Epithelial cell of proximal tubule (primary cell): ENCODE measurements at regions not wholly inside any gene's neighbourhood (a gene's known extent, or its start where the extent isn't known, plus 50 kb on each side); places are given as distances from the start of the nearest gene placed in this dataset.

Experiments used
- DNase-seq: peaks from one replicate; pipeline ENCODE4 v3.0.0-alpha.2; 2011; ENCODE audit warnings: low read depth
- H3K4me3 ChIP-seq: 2 replicates; pipeline ENCODE4 v1.5.1; 2011; ENCODE audit warnings: low read depth, mild to moderate bottlenecking, low read length
- TF ChIP-seq, protein P1 (sequence below): conservative IDR thresholded peaks from 2 replicates; pipeline ENCODE4 v1.5.1; 2012; ENCODE audit warnings: low read depth, mild to moderate bottlenecking, low read length

GRCh38 chr4:148782284-148782683 is 340.1 kb upstream of the NR3C2 start:
- no peak overlapping the region for H3K4me3 ChIP-seq
- no peak for DNase-seq
- TF ChIP-seq, protein P1, sequence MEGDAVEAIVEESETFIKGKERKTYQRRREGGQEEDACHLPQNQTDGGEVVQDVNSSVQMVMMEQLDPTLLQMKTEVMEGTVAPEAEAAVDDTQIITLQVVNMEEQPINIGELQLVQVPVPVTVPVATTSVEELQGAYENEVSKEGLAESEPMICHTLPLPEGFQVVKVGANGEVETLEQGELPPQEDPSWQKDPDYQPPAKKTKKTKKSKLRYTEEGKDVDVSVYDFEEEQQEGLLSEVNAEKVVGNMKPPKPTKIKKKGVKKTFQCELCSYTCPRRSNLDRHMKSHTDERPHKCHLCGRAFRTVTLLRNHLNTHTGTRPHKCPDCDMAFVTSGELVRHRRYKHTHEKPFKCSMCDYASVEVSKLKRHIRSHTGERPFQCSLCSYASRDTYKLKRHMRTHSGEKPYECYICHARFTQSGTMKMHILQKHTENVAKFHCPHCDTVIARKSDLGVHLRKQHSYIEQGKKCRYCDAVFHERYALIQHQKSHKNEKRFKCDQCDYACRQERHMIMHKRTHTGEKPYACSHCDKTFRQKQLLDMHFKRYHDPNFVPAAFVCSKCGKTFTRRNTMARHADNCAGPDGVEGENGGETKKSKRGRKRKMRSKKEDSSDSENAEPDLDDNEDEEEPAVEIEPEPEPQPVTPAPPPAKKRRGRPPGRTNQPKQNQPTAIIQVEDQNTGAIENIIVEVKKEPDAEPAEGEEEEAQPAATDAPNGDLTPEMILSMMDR, result no peak

DNA sequence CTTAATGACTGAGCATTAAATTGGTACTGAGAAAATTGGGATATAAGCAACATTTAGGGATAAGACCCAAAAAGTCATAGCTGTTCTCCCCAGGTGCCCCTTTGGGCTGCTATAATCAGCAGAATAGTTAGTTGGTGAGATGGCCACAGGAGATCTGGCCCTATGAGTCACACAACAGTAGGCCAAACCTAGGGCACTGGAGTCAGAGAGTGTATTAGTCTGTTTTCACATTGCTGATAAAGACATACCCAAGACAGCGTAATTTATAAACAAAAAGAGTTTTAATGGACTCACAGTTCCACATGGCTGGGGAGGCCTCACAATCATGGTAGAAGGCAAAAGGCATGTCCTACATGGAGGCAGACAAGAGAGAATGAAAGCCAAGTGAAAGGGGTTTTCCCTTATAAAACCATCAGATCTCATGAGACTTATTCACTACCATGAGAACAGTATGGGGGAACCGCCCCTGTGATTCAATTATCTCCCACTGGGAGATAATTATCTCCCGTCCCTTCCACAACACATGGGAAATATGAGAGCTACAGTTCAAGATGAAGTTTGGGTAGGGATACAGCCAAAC is 338.3 kb upstream of the NR3C2 start:
- no peak overlapping the region for H3K4me3 ChIP-seq
- TF ChIP-seq, protein P1, result no peak
- no peak for DNase-seq

GRCh38 chr4:148779771-148780170 is 337.6 kb upstream of the NR3C2 start:
- DNase-seq, result no peak
- H3K4me3 ChIP-seq, result no peak overlapping the region
- TF ChIP-seq, protein P1, result no peak

DNA sequence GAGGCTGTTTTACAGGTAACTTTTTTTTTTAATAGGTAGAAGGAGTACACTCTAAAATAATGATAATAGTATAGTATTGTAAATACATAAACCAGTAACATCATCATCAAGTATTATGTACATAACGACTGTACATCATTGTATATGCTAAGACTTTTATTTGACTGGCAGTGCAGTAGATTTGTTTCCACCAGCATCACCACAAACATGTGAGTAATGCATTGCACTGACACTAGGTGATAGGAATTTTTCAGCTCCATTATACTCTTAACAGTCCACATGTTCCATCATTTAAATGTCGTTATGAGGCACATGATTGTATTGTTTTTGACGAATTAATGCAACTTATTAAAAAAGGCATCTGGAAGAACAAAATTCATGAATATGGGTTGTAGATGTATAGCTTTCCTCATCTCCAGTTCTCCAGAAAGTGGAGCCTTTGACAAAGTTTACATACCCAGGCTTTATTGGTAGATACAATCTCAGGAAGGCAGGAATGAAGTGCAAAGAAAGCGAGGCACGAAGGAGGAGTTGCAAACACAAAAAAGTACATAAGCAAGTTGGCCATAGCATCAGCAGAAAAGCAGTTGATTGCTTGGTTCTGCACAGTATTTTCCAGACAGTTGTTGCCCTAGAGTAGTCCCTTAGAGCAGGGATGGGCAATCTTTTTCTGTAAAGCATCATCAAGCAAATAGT is 336.9 kb upstream of the NR3C2 start:
- TF ChIP-seq, protein P1, result no peak
- no peak for DNase-seq

GRCh38 chr4:148776941-148777340 is 334.7 kb upstream of the NR3C2 start:
- DNase-seq, result peak; percentile 58
- peak overlapping the region; percentile 25 for H3K4me3 ChIP-seq
- TF ChIP-seq, protein P1, result no peak

More for the DNA sequence above, 336.9 kb upstream of the NR3C2 start:
- H3K4me3 ChIP-seq, result no peak overlapping the region

GRCh38 chr4:148774134-148774533 is 331.9 kb upstream of the NR3C2 start:
- DNase-seq, result no peak
- TF ChIP-seq, protein P1, result no peak
- no peak overlapping the region for H3K4me3 ChIP-seq

DNA sequence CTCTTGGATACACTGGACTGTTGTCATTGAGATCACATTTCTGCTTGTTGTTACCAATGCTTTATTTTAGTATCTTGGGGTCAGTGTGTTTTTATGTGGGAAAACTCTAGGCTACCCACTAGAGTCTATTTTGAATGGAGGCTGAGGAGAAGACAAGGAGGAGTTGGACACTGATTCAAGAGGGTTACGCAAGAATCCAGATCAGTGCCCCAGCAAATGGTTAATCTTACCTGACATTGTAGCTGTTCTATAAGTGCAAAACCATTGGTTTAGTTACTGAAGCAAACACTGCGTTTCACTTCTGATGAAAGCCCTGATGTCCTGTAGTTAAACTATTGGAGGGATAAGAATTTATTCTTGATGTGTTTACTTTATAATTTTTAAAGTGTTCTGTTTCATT is 331.1 kb upstream of the NR3C2 start:
- TF ChIP-seq, protein P1, result no peak
- no peak for DNase-seq
- H3K4me3 ChIP-seq, result no peak overlapping the region
